Lower leg skin (tissue), 4 donors: ENCODE measurements at regions not wholly inside any gene's neighbourhood (a gene's known extent, or its start where the extent isn't known, plus 50 kb on each side); places are given as distances from the start of the nearest gene placed in this dataset.
"Not testable (repeated sequence)": the region's sequence is repeated elsewhere in the genome, so short reads cannot be mapped to it uniquely, and the experiment has no call there.

Experiments used
- DNase-seq, 2 donors: peaks; one replicate each; pipeline ENCODE4 v3.0.0-alpha.2; 2019; ENCODE audit warnings: low spot score in 2 of 2
- H3K4me3 ChIP-seq: fragments of 200-600 bp; sonication (generic); 2 replicates; pipeline ENCODE4 v1.5.1; 2017; ENCODE audit warnings: mild to moderate bottlenecking, low read depth; ENCODE audit not compliant: poor library complexity, severe bottlenecking
- CTCF ChIP-seq, 3 donors: fragments of 450-650 bp; IDR thresholded peaks; one replicate each; pipeline ENCODE4 v1.5.1; 2016; ENCODE audit warnings: antibody characterized with exemption in 3 of 3, mild to moderate bottlenecking in 3 of 3, moderate library complexity in 2 of 3
- POLR2A ChIP-seq, 2 donors: fragments of 450-650 bp; IDR thresholded peaks; one replicate each; pipeline ENCODE4 v1.6.1; 2016 to 2017; ENCODE audit warnings: antibody characterized with exemption in 2 of 2, mild to moderate bottlenecking in 1 of 2, moderate library complexity in 1 of 2
- WGBS, 2 donors: methylation state at CpG; one replicate each; pipeline ENCODE4 v1.1.5; 2018; 5-methylcytosine and 5-hydroxymethylcytosine counted together
- intact Hi-C: fragments of 100-400 bp; cut with DNase I; formaldehyde crosslinking; loops from one replicate; pipeline ENCODE4 v1.15.0; 2023; ENCODE audit warnings: low total_unique reads

- DNase-seq: no peak
- WGBS, 2 donors: 81 to 84% methylated on average over 4 of the region's 4 CpGs
- TF ChIP-seq POLR2A (IDR thresholded peaks at IDR 0.05): no peak
- TF ChIP-seq CTCF (IDR thresholded peaks at IDR 0.05): no peak
- intact Hi-C loops: no loop called here
- no peak overlapping the region for H3K4me3 ChIP-seq
These were observed 716.2 kb downstream of the NXPH1 start for GRCh38 chr7:9149499-9150082.

- intact Hi-C loops, DNase-seq, H3K4me3 ChIP-seq: not testable (repeated sequence)
These were observed 730.3 kb downstream of the NXPH1 start for GRCh38 chr7:9163691-9164090.

GRCh38 chr7:9175871-9176270 is 742.5 kb downstream of the NXPH1 start:
- intact Hi-C loops: no loop called here
- 57% methylated on average over 3 of the region's 3 CpGs for WGBS, 2 donors
- TF ChIP-seq POLR2A (IDR thresholded peaks at IDR 0.05): no peak
- no peak for TF ChIP-seq CTCF (IDR thresholded peaks at IDR 0.05)
- H3K4me3 ChIP-seq: no peak overlapping the region
- no peak for DNase-seq

- no peak overlapping the region for H3K4me3 ChIP-seq
- TF ChIP-seq CTCF (IDR thresholded peaks at IDR 0.05) (no peak), POLR2A (IDR thresholded peaks at IDR 0.05) (no peak)
- WGBS, 2 donors: 58 to 62% methylated on average over 1 of the region's 1 CpG
- intact Hi-C loops: no loop called here
- no peak for DNase-seq
These were observed 747.9 kb downstream of the NXPH1 start for GRCh38 chr7:9181356-9181755.

GRCh38 chr7:9186730-9187129 is 753.3 kb downstream of the NXPH1 start:
- intact Hi-C loops: no loop called here
- WGBS, 2 donors: 88 to 90% methylated on average over 4 of the region's 4 CpGs
- DNase-seq: no peak
- TF ChIP-seq CTCF (IDR thresholded peaks at IDR 0.05) (no peak), POLR2A (IDR thresholded peaks at IDR 0.05) (no peak)
- H3K4me3 ChIP-seq: no peak overlapping the region

- no peak for TF ChIP-seq POLR2A (IDR thresholded peaks at IDR 0.05)
- H3K4me3 ChIP-seq: no peak overlapping the region
- intact Hi-C loops: no loop called here
- DNase-seq: no peak
- WGBS, 2 donors: 62 to 63% methylated on average over 9 of the region's 9 CpGs
These were observed 756.3 kb downstream of the NXPH1 start for GRCh38 chr7:9189703-9190102.

- H3K4me3 ChIP-seq: no peak overlapping the region
- WGBS, 2 donors: 25 to 37% methylated on average over 2 of the region's 2 CpGs
- DNase-seq: no peak
- intact Hi-C loops: no loop called here
- TF ChIP-seq CTCF (IDR thresholded peaks at IDR 0.05): no peak
These were observed 759.6 kb downstream of the NXPH1 start for GRCh38 chr7:9192969-9193368.
